HG03342 (cell line): ENCODE measurements at regions not wholly inside any gene's neighbourhood (a gene's known extent, or its start where the extent isn't known, plus 50 kb on each side); places are given as distances from the start of the nearest gene placed in this dataset.

Experiments used
- ATAC-seq: cut with Tn5 transposase; IDR thresholded peaks from one replicate; pipeline ENCODE4 v1.9.1; 2021; ENCODE audit warnings: mild to moderate bottlenecking, moderate library complexity; ENCODE audit not compliant: unreplicated experiment

DNA sequence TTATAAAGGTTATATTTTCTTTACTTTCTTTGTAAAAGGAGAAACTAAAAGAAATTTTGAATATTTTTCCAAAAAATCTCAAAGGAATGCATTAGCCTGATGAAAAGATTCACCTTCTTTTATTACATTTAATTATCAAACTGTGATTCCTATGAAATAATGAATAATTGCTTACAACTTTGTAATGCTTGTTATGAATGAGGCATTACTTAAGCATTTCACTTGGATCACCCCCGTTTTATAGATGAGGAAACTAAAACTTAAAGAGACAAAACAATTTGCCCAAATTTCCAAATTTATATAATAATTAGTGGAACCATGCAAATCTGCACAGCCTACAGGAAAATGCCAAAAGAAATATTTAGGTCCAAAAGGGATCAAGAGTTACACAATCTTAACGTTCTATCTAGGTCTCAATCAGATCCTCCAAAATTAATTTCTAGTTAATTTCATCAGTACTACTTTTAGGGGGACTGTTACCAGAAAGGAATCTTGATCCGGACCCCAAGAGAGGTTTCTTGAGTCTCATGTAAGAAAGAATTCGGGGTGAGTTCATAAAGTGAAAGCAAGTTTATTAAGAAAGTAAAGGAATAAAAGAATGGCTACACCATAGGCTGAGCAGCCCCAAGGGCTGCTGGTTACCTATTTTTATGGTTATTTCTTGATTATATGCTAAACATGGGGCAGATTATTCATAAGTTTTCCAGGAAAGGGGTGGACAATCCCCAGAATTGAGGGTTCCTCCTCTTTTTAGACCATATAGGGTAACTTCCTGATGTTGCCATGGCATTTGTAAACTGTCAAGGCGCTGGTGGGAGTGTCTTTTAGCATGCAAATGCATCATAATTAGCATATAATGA lies 288.0 kb downstream of the ADGB start:
- ATAC-seq = no peak

DNA sequence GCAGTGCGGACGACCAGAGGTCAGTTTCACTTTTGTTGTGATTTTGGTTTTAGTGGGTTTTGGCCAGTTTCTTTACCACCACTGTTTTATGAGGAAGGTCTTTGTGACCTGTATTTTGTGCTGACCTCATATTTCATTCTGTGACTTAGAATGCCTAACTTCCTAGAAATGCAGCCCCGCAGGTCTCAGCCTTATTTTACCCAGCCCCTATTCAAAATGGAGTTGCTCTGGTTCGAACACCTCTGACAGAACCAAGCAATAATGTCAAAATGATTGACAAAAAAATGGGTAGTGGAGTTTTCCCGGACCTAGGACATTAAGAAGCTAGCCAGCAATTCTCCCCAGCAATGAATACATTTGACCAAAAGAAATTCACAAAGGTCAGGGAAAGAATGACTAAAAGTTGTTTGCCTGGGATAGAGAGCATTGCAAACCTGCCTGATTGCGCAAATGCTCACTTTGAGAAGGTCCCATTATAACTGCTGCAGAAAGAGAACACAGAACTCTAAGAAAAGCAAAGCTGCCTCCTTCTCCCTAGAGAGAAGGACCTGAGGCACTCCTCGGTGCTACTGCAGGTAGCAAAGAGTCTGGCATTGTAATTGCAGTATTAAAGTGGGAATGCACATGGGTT lies 288.8 kb downstream of the ADGB start:
- no peak for ATAC-seq

- ATAC-seq = no peak
Observed at GRCh38 chr6:146889303-146889702, 290.5 kb downstream of the ADGB start.

GRCh38 chr6:146890172-146890571 lies 291.4 kb downstream of the ADGB start:
- ATAC-seq = no peak

- no peak for ATAC-seq
Observed at GRCh38 chr6:146890644-146891434, 292.1 kb downstream of the ADGB start.

- no peak for ATAC-seq
Observed at GRCh38 chr6:146891615-146892265, 293.0 kb downstream of the ADGB start.

- no peak for ATAC-seq
Observed at GRCh38 chr6:146892283-146892612, 293.5 kb downstream of the ADGB start.

- no peak for ATAC-seq
Observed at GRCh38 chr6:146892613-146893401, 294.0 kb downstream of the ADGB start.

GRCh38 chr6:146893690-146894089 lies 294.9 kb downstream of the ADGB start:
- no peak for ATAC-seq

- no peak for ATAC-seq
Observed at GRCh38 chr6:146894624-146895023, 295.9 kb downstream of the ADGB start.

GRCh38 chr6:146895101-146895771 lies 296.5 kb downstream of the ADGB start:
- ATAC-seq = no peak

DNA sequence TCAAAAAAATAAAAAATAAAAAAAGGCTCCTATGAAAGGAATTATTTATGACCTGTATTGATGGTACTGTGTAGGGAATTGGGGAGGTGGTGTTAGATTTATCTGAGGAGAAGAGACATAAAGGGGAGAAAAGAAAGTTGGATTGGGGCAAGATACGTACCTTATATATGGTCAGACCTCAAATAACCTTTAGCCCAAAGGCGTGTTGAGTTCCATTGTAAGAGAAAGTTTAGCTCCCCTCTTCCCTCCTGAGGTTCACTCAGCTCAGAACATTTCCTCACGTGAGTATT lies 296.9 kb downstream of the ADGB start:
- ATAC-seq = no peak

DNA sequence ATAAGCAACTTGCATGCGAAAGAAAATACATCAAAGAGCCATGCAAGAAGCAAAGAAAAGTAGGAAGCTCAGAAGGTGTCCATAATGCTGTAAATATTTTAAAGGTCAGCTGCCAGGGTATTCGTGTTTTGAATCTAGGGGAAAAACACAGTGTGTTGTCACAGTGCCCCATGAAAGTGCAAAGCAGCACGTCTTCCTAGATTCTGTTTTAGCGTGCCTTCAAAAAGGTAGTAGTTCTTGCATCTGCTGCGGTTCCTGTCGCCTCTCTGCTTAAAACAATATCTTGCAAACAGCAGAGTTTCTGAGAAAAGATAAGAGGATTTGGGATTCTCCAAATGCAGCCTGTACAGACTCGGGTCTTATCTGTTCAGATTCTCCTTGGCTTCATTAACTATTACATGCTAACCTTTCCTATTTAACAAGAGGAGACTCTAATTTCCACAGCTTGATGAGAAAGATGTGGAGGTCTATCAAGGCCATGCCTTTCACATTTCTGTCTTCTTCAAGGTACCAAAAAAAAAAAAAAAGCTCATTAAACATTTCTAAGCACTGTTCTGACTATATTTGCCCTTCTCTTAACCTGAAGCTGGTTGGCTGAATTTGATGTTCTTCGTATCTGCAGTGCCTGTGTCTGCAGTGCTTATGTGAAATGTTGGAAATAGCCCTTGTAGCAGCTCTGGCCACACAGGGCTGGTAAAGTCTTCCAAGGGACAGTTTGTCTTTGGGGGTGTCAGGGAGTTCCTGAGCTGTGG lies 297.5 kb downstream of the ADGB start:
- no peak for ATAC-seq

DNA sequence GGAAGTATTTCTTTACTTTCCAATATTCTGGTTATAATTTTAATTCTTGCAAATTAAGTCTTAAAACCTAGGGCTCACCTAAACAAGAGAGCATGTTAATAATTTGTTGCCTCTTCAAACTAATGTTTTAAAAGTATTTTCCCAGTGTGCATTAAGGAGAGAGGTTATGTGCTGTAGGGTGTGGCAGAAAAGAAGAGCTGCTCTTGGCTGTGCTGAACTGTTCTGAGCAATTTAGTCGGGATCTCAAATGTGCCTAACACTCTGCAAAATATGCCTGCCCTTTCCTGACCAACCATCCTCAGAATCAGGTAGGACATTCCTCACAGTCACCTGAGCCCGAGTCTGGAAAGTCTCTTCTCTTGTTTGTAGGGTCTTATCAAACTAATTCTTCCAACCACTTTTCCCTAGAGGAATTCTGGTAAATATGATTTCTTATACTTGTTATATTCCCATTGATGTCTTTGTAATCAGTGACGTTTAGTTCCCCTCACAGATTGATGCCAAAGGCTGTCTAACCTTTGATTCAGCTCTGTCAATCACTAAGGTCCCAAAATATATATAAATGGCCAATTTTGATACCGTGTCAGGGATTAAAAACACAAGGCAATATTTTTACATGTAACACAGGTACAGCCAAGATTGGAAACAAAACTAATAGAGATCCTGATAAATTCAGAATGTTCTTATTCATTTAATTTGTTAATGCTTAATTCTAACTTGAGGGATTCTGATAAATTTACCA lies 298.4 kb downstream of the ADGB start:
- no peak for ATAC-seq

DNA sequence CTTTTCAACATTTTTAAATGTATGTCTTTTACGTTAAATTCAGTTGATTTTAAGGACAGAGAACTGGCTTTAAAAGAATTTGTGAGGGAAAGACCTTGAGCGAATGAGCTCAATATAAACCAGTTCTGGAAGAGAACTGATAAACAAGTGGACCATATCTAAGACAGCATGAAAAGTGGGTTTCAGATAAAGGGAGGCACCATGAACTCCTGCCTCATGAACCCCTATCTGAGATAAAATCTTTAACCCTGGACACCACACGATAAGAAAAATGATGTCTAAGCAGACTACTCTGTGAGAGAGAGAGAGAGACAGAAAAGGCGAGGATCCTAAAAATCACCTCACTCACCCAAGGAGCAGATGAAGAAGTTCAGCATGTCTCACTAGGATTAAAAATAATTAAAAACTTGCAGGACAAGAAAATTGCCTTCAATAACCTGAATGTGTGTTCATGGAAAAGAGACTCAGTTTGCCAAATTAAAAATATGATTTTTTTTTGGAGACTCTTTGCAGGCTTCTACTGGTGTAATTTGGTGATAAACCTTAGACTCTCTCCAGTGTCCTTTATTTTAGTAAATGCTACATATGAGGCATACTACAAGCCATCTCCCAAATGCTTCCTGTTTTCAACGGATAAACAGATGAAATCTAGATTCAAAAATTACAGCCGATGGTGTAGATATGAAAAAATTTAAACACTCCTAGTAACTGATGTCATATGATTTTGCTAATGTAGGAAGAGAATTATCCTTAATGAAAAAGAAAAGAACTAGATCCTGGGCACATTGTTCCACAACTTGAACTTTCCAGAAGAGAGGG lies 299.5 kb downstream of the ADGB start:
- no peak for ATAC-seq

- no peak for ATAC-seq
Observed at GRCh38 chr6:146898888-146899227, 300.1 kb downstream of the ADGB start.

GRCh38 chr6:146901940-146902816 lies 302.0 kb upstream of the STXBP5 start:
- ATAC-seq = no peak
